GM12892 (cell line): ENCODE measurements at regions not wholly inside any gene's neighbourhood (a gene's known extent, or its start where the extent isn't known, plus 50 kb on each side); places are given as distances from the start of the nearest gene placed in this dataset.
"Not testable (repeated sequence)": the region's sequence is repeated elsewhere in the genome, so short reads cannot be mapped to it uniquely, and the experiment has no call there.

Experiments
- DNase-seq: peaks from one replicate; pipeline ENCODE4 v3.0.0; 2011; ENCODE audit not compliant: insufficient read length
- FAIRE-seq: peaks from 2 replicates; lab custom pipeline; 2011; peaks lifted over from hg19 to GRCh38; lab: Jason Lieb, UNC
- POLR2A ChIP-seq: IDR thresholded peaks from 2 replicates; pipeline ENCODE4 v1.6.1; 2011; ENCODE audit warnings: low read depth, low read length, control low read depth
- POLR2AphosphoS5 ChIP-seq: IDR thresholded peaks from 2 replicates; pipeline ENCODE4 v1.6.1; 2011; ENCODE audit warnings: low read depth, low read length, control low read depth
- TAF1 ChIP-seq: IDR thresholded peaks from 2 replicates; pipeline ENCODE4 v1.6.1; 2011; ENCODE audit warnings: low read depth, mild to moderate bottlenecking, control low read depth, low read length, borderline replicate concordance

GRCh38 chr2:236915186-236915585 is 170.5 kb upstream of the COPS8 start:
- DNase-seq (no peak), FAIRE-seq (no peak)

DNA sequence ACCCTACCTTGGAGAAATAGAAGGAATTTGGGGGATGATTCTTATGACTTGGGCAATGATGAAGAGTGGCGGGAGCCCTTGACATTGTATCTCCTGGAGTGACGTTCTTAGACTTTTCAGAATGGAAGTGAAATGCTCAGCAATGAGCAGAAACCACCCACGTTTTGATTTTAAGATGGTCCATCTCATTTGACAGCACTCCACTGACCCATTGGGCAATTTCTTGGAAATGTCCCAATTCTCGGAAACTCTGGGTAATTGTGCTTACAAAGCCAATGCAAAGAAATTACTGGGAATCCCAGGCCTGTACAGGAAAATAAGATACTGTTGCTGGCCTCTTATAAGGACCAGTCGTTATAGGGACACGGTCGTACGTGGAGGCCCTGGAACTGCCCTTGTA is 170.0 kb upstream of the COPS8 start:
- FAIRE-seq = no peak
- TF ChIP-seq POLR2AphosphoS5 = no peak
- TF ChIP-seq POLR2A = no peak
- TF ChIP-seq TAF1 = no peak
- DNase-seq = no peak

More at GRCh38 chr2:236915186-236915585, 170.5 kb upstream of the COPS8 start:
- no peak for TF ChIP-seq POLR2AphosphoS5
- no peak for TF ChIP-seq TAF1
- no peak for TF ChIP-seq POLR2A

GRCh38 chr2:236916181-236916580 is 169.5 kb upstream of the COPS8 start:
- no peak for TF ChIP-seq TAF1
- TF ChIP-seq POLR2A = no peak
- TF ChIP-seq POLR2AphosphoS5 = no peak
- no peak for DNase-seq
- no peak for FAIRE-seq

GRCh38 chr2:236916651-236917050 is 169.0 kb upstream of the COPS8 start:
- FAIRE-seq (no peak), DNase-seq (no peak)
- TF ChIP-seq POLR2A = no peak
- TF ChIP-seq POLR2AphosphoS5 = no peak
- no peak for TF ChIP-seq TAF1

- TF ChIP-seq POLR2AphosphoS5 (no peak), POLR2A (no peak), TAF1 (no peak)
- DNase-seq = no peak
- no peak for FAIRE-seq
These were observed 168.5 kb upstream of the COPS8 start for GRCh38 chr2:236917164-236917563.

DNA sequence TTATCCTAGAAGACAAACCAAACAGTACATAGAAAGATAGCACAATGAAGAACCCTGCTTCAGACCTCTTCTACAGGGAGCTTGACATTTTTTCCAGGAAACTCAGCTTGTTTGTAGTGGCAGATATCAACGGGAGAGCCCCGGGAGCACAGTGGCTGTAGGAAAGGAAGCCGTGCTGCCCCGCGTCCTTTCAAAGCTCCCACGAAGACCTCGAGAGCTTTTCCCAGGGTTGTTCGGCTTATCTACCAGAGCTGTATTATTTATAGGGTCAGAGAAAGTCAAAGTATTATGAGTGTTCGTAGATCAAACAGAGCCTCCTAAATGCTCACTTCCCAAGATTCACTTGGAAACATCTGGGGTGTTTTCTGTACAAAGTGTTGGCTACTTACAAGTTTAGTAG is 167.1 kb upstream of the COPS8 start:
- no peak for TF ChIP-seq POLR2AphosphoS5
- no peak for TF ChIP-seq TAF1
- no peak for TF ChIP-seq POLR2A
- FAIRE-seq (no peak), DNase-seq (no peak)

- FAIRE-seq (no peak), DNase-seq (no peak)
- no peak for TF ChIP-seq TAF1
- TF ChIP-seq POLR2A = no peak
- TF ChIP-seq POLR2AphosphoS5 = no peak
These were observed 166.5 kb upstream of the COPS8 start for GRCh38 chr2:236919209-236919608.

DNA sequence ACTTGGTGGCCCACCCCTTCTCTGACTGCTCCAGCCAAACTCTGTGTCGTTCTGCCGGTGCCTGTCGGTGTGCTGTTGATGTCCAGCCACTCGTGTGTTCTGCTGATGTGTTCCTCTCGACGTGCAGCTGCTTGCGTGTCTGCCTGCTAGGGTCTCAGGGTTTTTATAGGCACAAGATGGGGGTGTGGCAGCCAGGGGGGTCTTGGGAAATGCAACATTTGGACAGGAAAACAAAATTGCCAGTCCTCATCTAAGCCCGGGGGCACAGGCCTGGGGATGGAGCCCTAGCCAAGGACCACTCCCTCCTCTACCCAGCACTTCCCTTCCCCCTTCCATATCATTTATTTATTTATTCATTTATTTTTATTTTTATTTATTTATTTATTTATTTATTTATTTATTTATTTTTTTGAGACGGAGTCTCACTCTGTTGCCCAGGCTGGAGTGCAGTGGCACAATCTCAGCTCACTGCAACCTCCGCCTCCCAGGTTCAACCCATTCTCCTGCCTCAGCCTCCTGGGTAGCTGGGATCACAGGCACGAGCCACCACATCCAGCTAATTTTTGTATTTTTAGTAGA is 165.8 kb upstream of the COPS8 start:
- FAIRE-seq, DNase-seq: not testable (repeated sequence)

- FAIRE-seq (no peak), DNase-seq (no peak)
- no peak for TF ChIP-seq POLR2A
- TF ChIP-seq TAF1 = no peak
- no peak for TF ChIP-seq POLR2AphosphoS5
These were observed 163.6 kb upstream of the COPS8 start for GRCh38 chr2:236922061-236922460.

DNA sequence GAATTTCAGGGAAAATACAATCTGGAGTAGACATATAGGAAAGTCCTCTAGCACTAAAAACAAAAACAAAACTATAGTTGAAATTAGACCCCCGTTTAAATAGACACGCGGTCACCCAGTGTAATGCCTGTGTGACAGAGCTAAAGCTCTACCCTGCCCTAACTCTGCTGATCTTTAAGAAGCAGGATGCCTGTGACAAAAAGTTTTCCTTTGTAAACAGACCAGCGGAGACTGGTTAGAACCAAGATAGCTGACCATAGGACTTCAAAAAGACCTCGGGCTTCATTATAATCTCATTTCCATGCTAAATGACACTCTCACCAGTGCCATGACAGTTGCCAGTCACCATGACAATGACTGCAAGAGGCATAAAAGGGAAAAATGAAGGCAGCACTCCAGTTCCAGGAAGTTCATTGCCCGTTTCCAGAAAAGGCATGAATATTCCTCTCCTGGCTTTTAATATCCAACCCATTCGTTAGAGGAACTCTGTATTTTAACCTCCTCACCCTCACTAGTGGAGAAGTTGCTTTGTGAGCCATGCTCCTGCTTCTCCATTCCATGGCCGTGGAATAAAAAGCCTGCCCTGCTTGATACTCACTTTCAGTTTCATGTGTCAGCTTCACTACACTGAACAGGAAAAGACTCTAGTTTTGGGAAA is 157.2 kb upstream of the COPS8 start:
- no peak for TF ChIP-seq POLR2A
- TF ChIP-seq TAF1 = no peak
- TF ChIP-seq POLR2AphosphoS5 = no peak
- FAIRE-seq (no peak), DNase-seq (no peak)

DNA sequence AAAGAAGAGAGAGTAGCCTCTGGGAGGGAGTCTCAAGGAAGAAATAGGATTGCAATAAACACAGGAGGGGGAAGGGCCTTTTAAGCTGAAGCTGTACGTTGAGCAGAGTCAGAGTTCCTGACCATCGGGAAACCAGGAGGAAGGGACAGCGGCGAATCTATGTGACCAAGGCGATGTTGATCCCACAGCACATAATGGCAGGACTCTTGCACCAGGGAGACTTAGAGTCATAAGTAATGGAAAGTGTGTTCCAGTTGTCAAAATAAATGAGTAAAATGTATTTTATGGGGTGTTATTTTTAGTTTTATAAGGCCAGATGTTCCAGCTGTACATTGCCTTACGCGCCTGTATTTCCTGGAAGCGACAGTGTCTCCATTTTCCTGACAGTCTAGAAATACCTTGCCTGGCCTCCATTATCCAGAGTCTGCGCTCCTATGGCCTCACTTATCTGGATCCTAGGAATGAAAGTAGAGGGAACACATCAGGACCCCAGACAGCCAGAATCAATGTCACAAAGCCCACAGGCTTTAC is 152.8 kb upstream of the COPS8 start:
- no peak for TF ChIP-seq POLR2AphosphoS5
- TF ChIP-seq TAF1 = no peak
- TF ChIP-seq POLR2A = no peak
- no peak for FAIRE-seq
- DNase-seq = no peak

GRCh38 chr2:236934166-236934565 is 151.5 kb upstream of the COPS8 start:
- FAIRE-seq = no peak
- no peak for TF ChIP-seq POLR2AphosphoS5
- no peak for TF ChIP-seq POLR2A
- no peak for TF ChIP-seq TAF1
- no peak for DNase-seq
